ENCODE measurements at regions not wholly inside any gene's neighbourhood (a gene's known extent, or its start where the extent isn't known, plus 50 kb on each side); places are given as distances from the start of the nearest gene placed in this dataset.

- no peak overlapping the region for H3K4me3 Mint-ChIP-seq
- TF ChIP-seq CTCF (IDR thresholded peaks at IDR 0.05), result no peak
These were observed 307.6 kb downstream of the CTTN start for GRCh38 chr11:70705930-70706329.

GRCh38 chr11:70707821-70708220 lies 309.5 kb downstream of the CTTN start:
- Histone ChIP-seq H3K9me3 (ENCODE audit: control insufficient read depth, insufficient read depth, low read length) (no peaks in the 10 kb centered on the region), H3K27me3 (ENCODE audit: control insufficient read depth, insufficient read depth, low read length) (no peaks in the 10 kb centered on the region), H3K4me3 (ENCODE audit: low read length) (no peak overlapping the region), H3K4me1 (ENCODE audit: control insufficient read depth, insufficient read depth, low read length) (no peaks in the 10 kb centered on the region), H3K27ac (ENCODE audit: low read length) (no peak overlapping the region), H3K36me3 (ENCODE audit: control insufficient read depth, insufficient read depth, low read length) (no peaks in the 10 kb centered on the region)
- H3K9me3 Mint-ChIP-seq, result no peaks in the 10 kb centered on the region
- no peak overlapping the region for H3K4me3 Mint-ChIP-seq
- 84% methylated on average over 6 of the region's 6 CpGs for WGBS (ENCODE audit: insufficient coverage)
- ATAC-seq, result no peak
- DNase-seq, result no peak
- H3K27me3 Mint-ChIP-seq (ENCODE audit: low read depth in 2 of 2), result peaks cover 5 to 6% of the 10 kb centered on the region in 2 donors
- no peaks in the 10 kb centered on the region for H3K4me1 Mint-ChIP-seq
- intact Hi-C loops (cut with micrococcal nuclease), result no loop called here
- TF ChIP-seq CTCF (IDR thresholded peaks at IDR 0.05), result no peak
- H3K36me3 Mint-ChIP-seq, result no peaks in the 10 kb centered on the region
- no peak overlapping the region for H3K27ac Mint-ChIP-seq

More at GRCh38 chr11:70705930-70706329, 307.6 kb downstream of the CTTN start:
- Mint-ChIP-seq H3K27me3 (ENCODE audit: low read depth in 2 of 2) (peaks cover 0 to 5% of the 10 kb centered on the region in 2 donors), H3K27ac (no peak overlapping the region), H3K4me1 (no peaks in the 10 kb centered on the region), H3K36me3 (no peaks in the 10 kb centered on the region), H3K9me3 (no peaks in the 10 kb centered on the region)
- Histone ChIP-seq H3K4me1 (ENCODE audit: control insufficient read depth, insufficient read depth, low read length) (no peaks in the 10 kb centered on the region), H3K4me3 (ENCODE audit: low read length) (no peak overlapping the region), H3K27me3 (ENCODE audit: control insufficient read depth, insufficient read depth, low read length) (no peaks in the 10 kb centered on the region), H3K36me3 (ENCODE audit: control insufficient read depth, insufficient read depth, low read length) (no peaks in the 10 kb centered on the region), H3K27ac (ENCODE audit: low read length) (no peak overlapping the region), H3K9me3 (ENCODE audit: control insufficient read depth, insufficient read depth, low read length) (no peaks in the 10 kb centered on the region)
- WGBS (ENCODE audit: insufficient coverage), result 83% methylated on average over 10 of the region's 10 CpGs
- intact Hi-C loops (cut with micrococcal nuclease), result no loop called here
- DNase-seq, result no peak
- ATAC-seq, result no peak

GRCh38 chr11:70709596-70709995 lies 311.3 kb downstream of the CTTN start:
- WGBS (ENCODE audit: insufficient coverage), result 93% methylated on average over 16 of the region's 16 CpGs
- Mint-ChIP-seq H3K4me1 (no peaks in the 10 kb centered on the region), H3K4me3 (no peak overlapping the region)

More at GRCh38 chr11:70709596-70709995, 311.3 kb downstream of the CTTN start:
- no peaks in the 10 kb centered on the region for H3K36me3 Mint-ChIP-seq
- Histone ChIP-seq H3K27ac (ENCODE audit: low read length) (no peak overlapping the region), H3K4me1 (ENCODE audit: control insufficient read depth, insufficient read depth, low read length) (no peaks in the 10 kb centered on the region), H3K9me3 (ENCODE audit: control insufficient read depth, insufficient read depth, low read length) (no peaks in the 10 kb centered on the region), H3K4me3 (ENCODE audit: low read length) (no peak overlapping the region), H3K36me3 (ENCODE audit: control insufficient read depth, insufficient read depth, low read length) (no peaks in the 10 kb centered on the region), H3K27me3 (ENCODE audit: control insufficient read depth, insufficient read depth, low read length) (no peaks in the 10 kb centered on the region)
- H3K9me3 Mint-ChIP-seq, result no peaks in the 10 kb centered on the region
- no peak overlapping the region for H3K27ac Mint-ChIP-seq
- intact Hi-C loops (cut with micrococcal nuclease), result no loop called here
- ATAC-seq (no peak), DNase-seq (no peak)
- H3K27me3 Mint-ChIP-seq (ENCODE audit: low read depth in 2 of 2), result peaks cover 5 to 6% of the 10 kb centered on the region in 2 donors
- TF ChIP-seq CTCF (IDR thresholded peaks at IDR 0.05), result no peak
